Forelimb muscle (tissue), 1 donor: ENCODE measurements at regions not wholly inside any gene's neighbourhood (a gene's known extent, or its start where the extent isn't known, plus 50 kb on each side); places are given as distances from the start of the nearest gene placed in this dataset.

Experiments used
- DNase-seq: peaks from one replicate; pipeline ENCODE4 v3.0.0-alpha.2; 2013; ENCODE audit warnings: low read depth

DNA sequence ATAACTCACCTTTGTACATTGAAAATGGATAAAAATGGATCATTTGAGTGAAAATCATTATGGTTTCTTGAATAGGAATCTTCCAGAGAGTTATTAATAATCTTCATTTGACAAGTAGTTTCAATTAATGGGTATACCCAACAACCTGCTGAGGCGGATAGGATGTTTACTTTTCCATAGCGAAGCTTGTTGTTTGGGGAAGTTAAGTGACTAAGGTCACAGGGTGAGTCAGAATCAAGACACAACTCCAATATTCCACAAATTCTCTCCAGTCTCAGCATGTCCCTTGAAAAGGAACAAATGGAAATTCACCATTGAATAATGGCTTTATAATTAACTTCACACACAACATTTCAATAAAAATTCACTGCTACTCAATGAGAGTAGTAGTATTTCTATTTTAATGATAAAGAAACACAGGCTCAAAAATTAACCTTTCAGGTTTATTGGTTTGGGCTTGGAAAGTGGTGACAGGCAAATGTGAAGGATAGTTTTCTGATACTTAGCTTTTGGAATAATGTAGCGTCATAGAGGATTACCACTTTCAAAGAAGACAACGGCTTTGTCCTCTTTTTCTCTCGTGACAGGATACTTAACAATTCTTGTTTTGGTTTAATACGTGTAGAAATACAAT, 211.3 kb downstream of the GPD2 start:
- DNase-seq, result no peak

DNA sequence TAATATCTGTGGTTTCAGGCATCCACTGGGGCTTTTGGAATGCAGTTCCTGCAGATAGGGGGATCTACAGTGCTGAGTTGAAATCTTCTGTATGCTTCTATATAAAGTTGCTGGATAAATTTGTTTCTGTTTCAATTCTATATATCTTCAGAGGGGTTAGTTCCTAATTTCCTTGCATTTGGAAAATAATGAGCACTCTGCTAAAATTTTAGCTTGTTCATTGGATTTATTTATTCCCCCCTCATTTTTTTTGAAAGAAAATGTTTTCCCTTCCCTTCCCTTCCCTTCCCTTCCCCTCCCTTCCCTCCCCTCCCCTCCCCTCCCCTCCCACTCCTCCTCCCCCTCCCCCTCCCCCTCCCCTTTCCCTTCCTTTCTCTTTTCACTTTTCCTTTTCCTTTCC, 212.3 kb downstream of the GPD2 start:
- no peak for DNase-seq

DNA sequence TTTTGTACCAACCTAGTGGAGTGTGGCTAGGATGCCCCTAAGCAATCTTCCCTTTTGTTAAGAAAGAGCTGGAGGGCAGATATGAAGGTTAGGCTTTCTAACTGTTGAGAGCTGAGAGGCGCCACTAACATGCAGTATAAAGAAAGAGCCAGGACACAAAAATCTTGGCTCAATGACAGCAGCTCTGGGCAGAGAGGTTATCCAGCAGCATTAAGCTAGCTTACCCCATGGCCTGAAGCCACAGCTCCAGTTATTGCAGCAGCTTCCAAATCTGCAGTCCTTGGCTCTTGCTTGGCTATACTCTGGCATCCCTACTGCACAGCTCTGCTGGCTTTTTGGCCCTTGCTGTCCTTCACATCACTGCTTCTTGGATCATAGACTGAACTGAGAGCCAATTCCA, 213.4 kb downstream of the GPD2 start:
- DNase-seq, result peak; percentile 19

DNA sequence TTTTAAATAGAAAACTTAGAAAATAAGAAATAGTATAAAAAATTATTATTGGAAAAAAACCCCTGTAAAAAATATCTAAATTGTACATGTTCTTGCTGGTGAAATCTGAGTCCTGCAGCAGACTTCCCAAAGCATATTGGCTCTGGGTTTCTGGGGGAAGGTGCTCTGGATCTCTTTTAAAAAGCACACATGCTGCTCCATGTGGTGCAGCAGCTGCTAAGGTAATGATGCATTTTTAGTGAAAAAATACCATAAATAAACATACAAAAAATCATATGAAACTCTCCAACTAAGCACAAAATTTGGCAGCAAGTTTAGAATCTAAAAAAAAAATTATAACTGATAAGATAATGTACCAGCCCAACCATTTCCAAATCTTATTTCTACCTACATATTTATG, 216.5 kb downstream of the GPD2 start:
- no peak for DNase-seq

DNA sequence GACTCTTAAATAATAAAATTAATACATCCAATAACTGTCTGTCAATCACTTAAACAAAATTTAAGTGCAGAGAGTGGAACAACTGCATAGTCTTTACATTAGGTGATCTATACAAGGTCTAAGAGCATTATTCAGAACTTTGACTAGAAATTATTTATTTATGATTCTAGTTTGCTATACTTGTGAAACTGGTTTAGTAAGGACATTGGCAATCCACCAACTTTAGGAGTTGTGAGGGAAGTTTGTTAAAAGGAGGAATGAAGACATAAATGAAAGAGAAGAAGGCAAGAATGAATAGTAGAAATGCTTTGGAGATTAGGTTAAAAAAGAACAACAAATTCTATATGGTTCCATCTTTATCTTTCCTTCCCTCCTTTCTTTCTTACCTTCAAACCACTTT, 217.5 kb downstream of the GPD2 start:
- DNase-seq, result no peak

DNA sequence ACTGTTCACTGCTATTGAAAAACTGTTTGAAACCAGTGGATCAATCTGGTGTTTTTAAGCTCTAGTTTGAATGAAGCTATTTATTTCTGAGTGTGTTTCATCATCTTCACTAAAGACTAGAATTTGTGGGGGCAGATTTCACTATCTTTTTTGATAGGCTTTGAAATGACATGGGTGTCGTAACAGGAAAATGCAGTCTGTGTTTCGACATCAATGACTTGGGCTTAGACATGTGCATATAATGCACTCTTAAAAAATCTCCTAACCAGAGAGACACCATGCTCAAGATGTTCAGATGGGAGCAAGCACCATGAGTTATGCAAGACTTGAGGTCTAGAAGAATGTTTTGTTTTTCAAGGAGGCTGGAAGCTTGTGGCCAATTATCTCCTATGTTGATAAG, 221.6 kb downstream of the GPD2 start:
- no peak for DNase-seq

DNA sequence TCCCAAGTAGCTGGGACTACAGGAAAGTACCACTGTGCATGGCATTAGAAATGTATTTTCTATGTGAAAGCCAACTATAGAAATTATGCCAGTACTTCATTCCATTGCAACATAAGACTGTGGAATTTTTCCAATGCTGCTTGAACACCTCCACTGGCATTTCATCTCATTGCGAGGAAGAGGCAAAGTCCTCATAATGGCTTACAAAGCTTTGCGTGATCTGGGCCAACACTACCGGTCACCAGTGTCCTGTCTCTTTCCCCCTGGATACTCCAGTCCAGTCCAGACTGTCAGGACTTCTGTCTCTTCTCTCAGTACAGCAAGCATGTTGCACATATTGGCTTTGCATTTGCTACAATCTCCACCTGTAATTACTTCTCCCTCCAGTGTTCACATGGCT, 223.5 kb downstream of the GPD2 start:
- DNase-seq, result no peak

DNA sequence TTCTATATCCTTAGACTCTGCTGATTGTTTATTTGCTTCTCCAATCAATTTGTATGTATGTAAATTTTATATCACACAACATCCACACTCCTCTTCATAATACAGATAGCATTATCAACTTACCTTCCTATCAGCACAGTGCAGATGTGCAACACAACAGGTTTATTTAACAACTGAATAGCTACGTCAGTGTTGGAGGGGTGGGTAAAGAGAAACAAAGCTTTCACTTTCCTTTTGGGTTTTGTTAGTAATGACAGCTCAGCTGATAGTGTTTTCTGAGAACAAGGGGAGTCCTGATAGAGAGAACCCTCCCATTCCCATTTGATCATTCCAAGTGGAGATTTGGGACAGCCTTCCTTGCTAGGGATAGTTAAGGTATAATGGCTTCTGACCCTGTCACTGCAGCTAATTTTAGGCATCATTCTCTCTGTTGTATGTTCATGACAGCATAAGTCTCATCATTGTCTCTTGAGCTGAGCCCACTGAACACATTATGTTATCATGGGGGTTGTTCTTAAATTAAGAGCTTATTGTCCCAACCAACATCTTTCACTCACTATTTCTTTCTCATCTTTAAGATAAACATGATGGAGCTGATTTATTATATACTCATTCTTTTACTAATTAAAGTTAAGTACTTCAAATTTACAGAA, 227.7 kb downstream of the GPD2 start:
- no peak for DNase-seq

DNA sequence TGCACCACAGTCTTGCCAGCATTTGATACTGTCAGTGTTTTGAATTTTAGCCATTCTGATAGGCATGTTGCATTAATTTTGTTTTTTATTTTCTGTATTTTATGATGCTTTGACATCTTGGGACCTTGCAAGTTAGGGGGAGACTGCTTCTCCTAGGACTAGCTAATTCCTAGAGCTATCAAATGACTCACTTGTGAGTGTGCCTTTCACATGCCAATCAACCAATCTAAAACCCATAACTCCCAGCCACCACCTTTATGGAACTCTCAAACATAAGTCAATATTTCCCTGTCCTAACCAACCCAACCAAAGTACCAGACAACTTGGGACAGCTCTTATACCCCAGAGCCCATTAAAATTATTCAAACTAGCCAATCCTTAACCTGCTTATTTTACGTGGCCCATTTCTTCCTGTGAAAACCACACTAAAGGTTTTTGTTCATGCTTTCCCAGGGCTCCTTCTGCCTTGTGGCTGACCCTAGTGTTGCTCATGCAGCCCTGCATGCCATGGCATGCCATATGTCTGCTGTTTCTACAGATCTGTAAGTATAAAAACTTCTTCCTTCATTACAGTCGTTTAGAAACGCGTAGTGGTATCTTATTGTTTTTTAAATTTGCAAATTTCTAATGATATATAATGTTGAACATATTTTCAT, 230.1 kb downstream of the GPD2 start:
- DNase-seq, result no peak

DNA sequence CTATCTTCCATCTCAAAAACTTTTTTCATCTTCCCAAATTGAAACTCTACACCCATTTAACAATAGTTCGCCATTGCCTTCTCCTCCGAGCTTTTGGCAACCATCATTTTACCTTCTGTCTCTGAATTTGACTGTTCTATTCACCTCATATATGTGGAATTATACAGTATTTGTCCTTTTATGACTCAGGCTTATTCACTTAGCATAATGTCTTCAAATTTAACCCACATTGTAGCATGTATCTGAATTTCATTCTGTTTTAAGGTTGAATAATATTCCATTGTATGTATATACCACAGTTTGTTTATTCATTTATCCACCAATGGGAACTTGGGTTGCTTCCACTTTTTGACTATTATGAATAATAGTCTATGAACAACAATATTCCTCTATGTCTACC, 233.9 kb downstream of the GPD2 start:
- no peak for DNase-seq

DNA sequence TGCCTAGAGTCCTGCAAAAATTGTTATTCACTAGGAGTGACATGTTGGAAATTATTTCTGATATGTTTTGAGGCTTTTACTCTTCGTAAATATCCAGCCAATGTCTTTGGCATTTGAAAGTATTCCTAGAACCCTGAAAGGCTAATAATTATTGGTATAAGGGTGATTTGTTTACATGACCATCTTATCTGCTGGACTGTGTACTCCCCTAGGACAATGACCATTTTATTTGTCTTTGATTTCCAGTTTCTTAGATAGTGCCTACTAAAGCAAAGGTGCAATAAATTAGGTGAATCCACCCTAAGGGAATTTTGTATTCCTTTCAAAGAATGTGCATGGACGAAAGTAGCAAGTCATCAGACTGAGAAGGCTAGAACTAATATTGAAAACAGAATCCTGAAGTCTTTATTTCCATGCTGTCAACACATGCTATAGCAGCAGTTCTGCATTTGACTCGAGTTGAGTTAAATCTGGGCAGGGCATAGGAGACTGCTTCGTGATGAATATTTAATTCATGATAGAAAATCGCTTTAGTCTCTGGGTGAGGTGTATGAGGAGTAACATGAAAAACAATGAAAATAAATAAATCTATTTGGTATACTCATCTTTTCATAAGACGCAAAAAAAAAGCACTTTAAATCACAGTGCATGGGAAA, 235.7 kb downstream of the GPD2 start:
- no peak for DNase-seq

DNA sequence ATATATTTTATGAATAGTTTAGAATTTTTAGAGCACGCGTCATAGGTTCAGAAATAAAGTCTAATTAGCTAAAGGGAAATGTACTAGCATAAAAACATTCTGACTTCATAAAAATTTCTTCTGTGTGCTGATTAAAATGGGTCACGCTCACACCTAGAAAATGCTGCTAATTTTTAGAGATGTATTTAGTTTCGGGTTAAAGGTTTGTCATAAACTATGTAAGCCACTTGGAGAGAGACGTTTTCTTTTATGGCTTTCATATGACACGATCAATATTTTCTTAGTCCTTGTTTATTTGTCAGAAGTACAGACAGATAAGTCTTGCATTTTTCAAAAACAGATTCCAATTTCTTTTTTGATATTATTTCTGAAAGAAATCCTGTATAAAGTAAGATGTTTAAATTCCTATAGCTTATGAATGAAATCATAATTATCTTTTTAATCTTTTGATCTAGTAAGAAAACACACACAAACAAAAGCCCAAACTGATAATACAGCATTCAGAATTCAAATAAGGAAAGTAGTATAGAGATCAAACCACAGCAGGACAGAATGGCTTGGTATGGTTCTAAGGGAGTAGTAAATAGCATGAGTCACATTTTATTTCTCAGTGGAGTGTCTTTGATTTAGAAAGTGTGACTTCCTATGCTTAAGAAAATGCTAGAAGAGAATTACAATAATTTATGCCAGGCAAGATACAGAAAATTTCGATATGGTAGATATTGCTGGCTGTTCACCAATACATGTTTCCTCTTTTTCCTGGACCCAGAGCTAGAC, 236.6 kb downstream of the GPD2 start:
- no peak for DNase-seq

DNA sequence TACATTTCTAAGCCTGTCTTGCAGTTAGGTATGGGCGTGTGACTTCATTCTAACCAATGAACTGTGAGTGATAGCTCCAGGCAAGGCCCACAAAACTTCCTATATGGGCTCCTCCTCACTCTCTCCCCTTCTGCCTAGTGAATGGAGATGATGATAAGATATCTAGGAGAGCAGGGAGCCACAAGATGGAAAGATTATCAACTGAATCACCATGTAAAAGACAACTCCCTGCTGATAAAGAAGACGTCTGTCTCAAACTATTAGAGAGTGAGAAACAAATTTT, 237.1 kb downstream of the GPD2 start:
- no peak for DNase-seq

DNA sequence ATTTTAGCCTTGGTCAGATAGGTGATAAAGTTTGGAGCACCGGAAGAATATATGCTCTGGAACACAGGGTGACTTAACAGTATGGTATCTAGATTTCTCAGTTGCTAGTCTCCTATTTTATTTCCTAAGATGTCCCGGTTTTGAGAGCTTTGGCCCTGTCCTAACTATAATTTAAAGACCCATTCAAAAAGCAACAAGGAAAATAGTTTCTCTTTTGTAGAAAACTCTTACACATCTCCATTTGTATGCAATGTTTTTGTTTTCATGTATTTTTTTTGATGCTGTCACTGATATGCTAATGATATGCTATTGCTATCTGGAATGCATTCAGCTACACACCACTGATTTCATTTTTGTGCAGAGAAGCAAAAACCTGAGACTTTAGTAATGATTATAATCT, 237.8 kb downstream of the GPD2 start:
- DNase-seq, result no peak

DNA sequence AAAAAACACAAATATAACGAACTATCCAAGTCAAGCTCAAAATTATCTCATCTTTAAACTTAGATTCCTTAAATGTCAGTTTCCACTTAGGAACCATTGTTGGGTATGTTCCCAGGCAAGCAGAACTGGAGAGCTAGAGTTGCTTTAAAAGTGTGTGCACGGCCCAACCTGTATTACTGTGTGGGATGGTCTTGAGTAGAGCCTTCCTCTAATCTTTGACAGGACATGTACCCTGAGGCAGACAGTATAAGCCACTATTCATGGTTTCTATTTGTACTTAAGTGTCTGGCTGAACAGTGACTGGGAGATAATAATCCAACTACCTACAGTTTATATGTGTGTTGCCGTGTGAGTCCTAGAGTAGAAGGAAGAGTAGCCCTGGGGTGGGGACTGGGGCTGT, 239.7 kb downstream of the GPD2 start:
- DNase-seq, result no peak

DNA sequence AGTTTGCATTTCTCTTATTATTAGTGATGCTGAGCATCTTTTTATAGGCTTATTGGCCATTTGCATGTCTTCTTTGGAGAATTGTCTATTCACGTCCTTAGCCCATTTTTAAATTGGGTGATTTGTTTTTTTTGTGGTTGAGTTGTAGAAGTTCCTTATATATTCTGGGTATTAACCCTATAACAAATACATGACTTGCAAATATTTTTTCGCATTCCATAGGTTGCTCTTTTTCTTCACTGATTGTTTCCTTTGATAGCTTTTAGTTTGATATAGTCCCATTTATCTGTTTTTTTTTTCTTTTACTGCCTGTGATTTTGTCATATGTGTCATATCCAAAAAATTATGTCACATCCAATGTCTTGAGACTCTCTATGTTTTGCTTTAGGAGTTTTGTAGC, 243.6 kb downstream of the GPD2 start:
- DNase-seq, result no peak

DNA sequence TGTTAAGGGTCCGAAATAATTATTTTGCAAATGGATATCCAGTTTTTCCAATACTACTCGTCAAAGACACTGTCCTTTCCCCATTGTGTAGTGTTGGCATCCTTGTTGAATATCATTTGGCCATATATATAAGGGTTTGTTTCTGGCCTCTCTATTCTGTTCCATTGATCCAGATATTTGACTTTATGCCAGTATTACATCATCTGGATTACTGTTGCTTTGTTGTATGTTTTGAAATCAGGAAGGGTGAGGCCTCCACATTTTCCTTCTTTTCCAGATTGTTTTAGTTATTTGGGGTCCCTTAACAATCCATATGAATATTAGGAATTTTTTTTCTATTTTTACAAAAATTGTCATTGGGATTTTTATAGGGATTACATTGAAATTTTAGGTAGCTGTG, 244.1 kb downstream of the GPD2 start:
- no peak for DNase-seq

DNA sequence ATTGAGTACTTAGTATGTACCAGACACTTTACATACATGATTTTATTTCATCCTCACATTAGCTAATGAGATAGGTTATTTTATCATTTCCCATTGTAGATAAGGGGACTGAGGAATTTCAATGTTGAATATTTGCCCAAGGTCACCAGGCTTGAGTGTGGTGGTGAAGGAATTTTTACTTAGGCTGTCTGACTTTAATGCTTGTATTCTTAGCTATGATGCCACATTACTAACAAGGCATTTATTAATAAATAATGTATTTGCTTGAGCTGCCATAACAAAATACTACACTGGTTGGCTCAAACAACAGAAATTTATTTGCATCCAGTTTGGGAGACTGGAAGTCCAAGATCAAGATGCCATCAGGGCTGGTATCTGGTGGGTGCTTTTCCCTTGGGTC, 250.9 kb downstream of the GPD2 start:
- no peak for DNase-seq

DNA sequence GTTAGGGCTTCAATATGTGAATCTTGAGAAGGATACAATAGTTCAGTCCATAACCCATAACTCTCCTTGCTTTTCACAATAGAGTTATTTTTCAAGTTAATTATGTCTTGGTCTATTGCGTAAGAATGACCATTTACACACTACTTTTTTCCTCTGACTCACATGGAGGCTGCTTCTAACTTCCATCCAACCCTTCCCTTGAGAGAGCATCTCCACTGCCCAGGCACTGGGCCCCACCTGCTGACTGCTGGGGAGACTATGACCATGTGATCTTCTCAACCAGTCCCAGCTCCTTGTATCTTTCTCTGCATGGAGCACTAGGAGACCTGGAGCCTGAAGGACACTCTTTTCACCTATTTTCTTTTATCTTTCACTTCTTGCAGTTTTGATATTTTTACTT, 251.5 kb downstream of the GPD2 start:
- no peak for DNase-seq

DNA sequence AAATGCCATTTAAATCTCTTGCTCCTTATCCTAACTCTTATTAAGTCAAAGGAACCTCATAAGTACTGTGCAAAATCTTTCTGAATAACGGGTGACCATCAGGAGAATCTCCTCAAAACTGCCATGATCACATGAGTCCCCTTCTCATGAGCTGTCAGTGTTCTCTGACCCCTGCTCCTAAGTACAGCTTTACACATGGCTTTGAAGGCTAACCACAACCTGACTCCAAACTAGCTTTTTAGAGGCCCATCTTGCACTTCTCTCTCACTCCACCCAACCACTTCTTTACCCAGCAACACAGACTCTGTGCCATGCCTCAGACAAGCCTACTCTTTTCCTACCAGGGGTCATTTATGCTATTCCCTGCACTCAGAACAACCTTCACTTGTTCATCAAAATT, 253.8 kb downstream of the GPD2 start:
- DNase-seq, result no peak

DNA sequence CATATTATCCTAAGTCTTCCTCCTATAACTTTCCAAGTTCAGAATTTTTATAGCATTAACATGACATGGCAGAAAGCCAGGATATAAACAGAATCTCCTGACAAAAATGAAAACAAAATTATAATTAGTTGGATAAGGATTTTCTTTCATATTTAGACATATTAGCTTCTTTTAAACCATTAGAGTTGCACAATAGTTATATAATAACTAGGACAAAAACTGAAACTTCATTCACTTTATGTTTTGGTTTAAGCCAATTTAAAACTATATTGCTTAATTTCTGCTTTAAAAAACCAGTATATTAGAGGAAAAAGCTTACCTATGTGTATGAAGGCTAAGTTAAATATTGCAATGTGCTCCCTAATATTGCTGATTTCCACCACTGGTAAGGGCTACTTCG, 254.8 kb downstream of the GPD2 start:
- no peak for DNase-seq

DNA sequence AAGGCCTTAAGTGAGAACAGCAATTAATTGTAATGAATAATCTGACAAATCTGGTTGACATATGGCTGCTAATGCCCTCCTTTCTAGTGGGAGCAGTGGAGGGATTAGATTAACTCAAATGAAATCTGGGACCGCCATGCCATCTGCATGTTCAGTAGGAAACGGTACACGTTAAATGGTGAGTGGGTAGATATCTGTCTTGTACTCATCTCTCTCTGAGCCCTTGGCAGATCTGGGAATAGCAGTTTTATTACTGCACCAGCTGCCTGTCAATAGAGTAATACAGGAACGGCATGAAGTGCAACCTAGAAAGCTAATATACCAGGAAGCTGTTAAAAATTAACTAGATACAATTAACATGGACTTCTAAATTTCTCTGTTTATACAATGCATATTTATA, 258.8 kb downstream of the GPD2 start:
- DNase-seq, result no peak

DNA sequence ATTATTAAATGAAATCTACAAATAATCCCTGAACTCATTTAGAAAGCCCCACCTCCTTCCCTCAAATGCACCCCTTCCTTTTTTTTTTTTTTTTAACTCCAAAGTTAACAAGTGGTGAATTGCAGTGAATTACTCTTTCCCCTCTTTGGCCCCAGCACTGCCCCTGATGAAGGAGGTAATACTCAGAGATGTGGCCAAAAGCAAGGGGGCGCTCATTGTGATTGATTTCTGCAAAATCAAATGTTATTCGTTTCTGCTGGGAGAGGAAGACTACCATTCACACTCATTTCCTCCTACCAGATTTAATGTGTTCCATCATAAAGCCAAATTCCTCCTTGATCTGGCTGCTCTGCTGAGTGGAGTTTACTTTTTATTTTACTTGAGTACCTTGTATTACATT, 259.4 kb downstream of the GPD2 start:
- DNase-seq, result no peak
